Renal cortex interstitium (tissue), 11 donors: ENCODE measurements at regions not wholly inside any gene's neighbourhood (a gene's known extent, or its start where the extent isn't known, plus 50 kb on each side); places are given as distances from the start of the nearest gene placed in this dataset.
"Not testable (repeated sequence)": the region's sequence is repeated elsewhere in the genome, so short reads cannot be mapped to it uniquely, and the experiment has no call there.

Source experiments
- DNase-seq, 11 donors: peaks; one replicate each; pipeline ENCODE4 v3.0.0-alpha.2; 2013; ENCODE audit warnings: low read depth in 9 of 11, low spot score in 4 of 11; ENCODE audit errors: extremely low read depth in 1 of 11

DNA sequence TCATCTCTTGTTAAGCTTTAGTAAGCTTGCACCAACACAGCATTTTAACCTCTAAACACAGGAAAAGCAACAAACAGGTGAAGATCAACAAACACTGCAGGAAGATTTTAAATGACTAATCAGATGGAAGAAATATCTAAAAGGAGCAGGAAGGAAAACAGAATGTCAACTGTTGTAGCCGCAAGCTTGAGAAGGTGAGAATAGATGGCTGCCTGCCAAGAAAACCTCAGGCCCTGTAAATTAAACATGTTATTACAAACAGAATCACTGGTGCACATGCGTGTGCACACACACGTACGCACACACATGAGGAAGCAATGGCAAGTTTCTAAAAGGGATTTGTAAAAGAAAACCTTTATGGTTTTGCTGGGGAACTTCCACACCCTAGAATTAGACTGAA is 257.8 kb upstream of the GALNT5 start:
- DNase-seq = no peak

DNA sequence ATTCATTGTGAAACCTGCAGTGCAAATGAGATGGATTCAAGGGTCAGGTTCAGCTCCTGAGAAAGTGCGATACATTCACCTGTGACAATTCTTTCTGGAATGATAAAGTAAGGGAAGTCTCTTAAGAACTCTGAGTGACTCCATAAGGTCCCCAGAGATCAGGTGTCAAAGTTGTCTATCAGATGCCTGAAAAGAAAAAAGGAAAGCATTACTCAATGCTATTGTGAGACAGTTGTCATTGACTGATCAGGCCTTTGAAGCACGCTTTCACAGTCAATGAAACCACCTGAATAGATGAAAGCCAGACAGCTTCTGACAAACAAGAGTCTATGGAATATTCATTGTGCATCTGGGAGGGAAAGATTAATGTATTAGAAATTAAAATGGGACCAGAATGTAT is 252.7 kb upstream of the GALNT5 start:
- DNase-seq = no peak

DNA sequence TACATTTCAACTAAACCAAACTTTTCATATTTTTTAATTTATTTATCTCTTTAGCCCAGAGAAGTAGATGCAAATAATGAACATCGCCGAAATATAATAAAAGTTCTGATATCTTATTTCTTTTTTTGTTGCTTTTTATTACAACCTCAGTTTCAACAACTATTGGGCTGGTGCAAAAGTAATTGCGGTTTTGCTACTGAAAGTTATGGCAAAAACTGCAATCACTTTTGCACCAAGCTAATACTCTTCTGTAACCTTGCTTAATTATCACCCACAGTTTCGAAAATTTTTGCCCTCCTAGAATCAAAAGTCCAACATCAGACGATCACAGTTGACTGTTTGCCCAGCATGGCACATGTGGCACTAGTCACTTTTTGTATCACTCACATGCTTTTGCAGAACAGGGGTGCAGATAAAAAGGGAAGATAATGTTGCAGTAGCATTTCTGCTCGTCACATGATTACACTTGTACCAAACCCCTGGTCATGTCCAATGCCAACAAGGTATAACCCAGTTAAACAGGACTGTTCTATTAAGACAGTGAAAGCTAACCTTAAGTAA is 242.4 kb upstream of the GALNT5 start:
- DNase-seq = no peak

DNA sequence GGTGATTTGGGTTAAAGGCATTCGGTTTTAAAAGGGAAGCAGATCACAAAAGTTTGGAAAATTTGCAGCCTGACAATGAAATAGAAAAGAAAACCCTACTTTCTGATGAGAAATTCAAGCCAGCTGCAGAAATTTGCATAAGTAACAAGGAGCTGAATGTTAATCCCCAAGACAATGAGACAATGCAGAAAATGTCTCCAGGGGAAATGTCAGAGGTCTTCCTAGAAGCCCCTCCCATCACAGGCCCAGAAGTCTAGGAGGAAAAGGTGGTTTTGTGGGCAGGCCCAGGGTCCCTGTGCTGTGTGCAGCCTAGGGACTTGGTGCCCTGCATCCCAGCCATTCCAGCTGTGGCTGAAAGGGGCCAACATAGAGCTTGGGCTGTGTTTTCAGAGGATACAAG is 234.2 kb upstream of the GALNT5 start:
- DNase-seq = not testable (repeated sequence)

DNA sequence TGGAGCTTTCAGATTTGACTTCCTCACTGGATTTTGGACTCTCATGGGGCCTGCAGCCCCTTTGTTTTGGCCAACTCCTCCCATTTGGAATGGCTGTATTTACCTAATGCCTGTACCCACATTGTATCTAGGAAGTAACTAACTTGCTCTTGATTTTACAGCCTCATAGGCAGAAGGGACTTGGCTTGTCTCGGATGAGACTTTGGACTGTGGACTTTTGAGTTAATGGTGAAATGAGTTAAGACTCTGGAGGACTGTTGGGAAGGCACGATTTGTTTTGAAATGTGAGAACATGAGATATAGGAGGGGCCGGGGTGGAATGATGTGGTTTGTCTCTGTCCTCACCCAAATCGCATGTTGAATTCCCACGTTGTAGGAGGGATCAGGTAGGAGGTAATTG is 233.4 kb upstream of the GALNT5 start:
- no peak for DNase-seq

DNA sequence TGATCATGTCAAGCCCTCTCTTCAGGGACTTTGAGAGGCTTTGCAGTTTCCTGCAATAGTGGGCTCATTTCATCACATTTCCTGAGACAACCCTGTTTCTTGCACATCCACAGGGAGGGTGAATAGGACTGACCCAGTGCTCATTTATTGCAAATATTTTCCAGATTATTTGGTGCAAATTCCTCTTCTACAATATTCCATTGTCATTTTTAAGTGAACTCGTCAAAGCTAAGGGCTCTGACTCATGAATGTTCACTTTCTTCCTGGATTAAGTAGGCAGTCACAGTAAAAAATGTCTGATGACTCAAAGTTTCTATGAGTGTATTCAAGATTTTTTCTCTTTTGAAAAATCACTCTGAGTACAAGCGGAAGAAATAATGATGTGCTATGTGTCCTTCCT is 225.5 kb upstream of the GALNT5 start:
- DNase-seq = no peak

DNA sequence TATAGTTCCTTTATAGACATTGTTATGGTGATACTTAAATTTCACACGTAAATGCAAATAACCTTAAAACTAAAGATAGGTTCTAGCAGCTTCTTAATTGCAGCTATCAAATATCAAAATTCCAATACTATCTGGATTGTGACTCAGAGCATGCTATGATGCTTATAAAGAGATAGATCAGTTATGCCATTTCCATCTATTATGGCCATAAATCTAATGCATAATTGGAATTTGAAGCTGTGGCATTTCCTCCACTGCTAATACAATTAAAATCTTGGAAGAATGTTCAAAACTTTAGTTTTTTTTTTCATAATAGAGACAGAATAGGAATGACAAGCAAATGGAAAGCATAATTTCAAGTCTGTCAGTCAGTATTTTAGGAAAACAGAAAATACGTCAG is 220.8 kb upstream of the GALNT5 start:
- no peak for DNase-seq

DNA sequence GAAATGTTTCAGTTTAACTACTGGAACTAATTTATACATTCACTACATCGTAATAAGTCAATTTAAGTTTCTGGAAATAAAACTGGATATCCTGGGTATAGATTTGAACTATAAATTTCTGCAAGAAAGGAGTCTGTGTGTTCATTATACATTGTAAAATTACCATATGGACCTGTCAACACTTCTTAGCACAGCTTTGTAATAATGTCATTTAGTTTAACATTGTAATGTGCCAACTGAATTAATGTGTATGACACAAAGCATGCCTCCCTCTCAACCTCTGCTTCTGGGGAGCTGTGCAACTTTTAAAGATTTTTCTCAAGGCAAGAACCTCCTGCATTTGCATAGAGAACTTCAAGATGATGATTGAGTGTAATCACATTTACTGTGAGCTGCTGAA is 213.7 kb upstream of the GALNT5 start:
- no peak for DNase-seq

DNA sequence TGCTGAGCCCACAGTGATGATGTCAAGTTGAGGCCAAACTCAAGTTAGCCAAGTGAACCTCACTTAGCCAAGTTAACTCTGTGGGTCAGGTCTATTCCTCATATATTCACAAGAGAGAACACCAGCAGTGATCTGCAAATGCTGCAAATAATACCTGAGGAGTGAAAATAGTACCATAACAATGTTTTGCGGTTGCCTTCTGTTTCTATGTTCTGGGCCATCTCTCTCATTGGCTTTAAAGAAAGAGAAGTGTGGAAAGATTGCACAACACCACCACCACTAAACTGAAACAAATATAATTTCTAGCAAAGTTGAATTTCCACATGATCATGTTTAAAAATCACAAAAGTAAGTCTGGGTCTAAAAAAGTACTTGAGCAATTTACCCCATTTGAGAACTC is 211.1 kb upstream of the GALNT5 start:
- DNase-seq = no peak

DNA sequence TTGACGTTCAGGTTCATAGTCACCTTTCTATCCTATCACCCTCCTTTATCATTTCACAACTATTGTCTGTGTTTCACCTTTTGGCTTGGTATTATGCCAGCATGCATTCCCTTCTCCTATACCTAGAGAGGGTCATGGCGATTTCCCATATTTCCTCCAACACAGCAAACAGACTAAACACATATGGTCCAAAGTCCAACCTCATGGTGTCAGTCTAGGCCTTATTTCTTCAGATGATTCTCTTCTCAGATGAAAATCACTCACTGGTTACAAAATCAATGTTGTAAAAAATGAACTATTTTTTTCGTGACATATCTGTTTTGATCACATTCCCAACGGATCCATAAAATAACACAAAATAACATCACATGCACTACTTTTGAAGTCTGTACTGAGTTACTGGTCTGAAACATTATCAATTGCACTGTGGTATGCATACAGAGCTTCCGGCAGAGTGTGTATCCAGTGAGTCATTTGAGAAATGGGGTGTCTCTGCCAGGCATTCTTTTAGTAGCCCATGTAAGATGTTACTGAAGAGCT is 204.8 kb upstream of the GALNT5 start:
- DNase-seq = no peak

DNA sequence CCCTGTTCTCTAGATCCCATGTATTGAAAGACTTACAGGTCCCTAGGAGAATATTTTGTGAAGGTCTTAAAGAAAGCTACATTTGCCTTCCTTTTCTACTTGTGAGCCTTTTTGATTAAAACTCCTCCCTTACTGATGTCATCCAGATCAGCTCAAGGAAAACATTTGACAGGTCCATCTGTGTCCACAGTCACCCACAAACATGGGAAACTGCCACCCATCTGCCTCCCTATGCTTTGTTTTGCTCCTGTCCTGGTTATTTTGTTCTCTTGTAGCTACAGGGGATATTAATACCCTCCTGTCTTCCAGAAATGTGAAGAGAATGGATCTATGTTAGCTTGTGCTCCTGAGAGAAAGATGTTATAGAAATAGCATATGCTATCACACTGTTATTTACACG is 203.6 kb upstream of the GALNT5 start:
- DNase-seq = no peak

DNA sequence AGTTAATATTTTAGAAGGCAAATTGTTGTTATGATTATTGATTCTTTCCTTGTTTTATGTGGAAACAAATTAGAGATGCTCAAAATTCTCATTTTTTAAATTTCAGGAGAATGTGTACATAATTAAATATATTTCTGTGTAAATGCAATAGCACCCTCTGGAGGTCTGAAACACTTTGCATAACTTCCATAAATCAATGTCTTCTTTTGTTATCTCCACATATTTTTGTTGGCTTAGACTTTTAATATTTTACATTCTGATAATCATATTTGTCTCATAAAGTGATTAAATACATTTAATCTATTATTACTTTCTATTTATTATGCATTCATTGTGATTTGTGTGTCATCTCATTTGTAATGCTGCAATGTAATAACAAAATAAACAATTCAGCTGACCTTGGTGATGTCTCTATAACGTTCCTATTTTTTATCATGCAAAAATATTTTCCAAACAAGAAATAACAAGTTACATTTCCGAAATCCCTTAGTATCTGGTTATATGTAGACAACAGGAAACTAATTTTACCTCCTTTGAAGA is 201.8 kb upstream of the GALNT5 start:
- peak in 4 of 11 donors; percentile 12 to 24 (median 13) for DNase-seq

DNA sequence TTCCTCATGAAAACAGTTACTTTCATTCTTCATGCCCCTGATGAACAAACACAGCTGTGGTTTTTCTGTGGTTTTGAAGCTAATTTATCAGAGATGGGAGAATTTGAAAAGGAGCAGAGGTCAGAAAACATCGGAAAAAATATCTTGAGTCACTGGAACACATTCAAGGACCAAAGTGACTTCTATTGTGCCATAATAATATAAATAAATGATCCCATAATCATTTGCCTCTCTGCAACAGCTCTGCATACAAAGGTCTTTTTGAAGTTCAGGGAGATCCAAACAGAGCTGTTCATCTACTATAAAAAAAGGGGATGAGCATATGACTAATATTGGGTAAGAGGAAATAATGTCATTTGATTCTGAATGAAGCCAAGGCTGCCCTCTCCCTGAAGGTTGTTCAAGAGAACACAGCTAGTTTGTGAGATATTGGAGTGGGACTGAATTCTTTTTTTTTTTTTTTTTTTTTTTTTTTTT is 201.3 kb upstream of the GALNT5 start:
- no peak for DNase-seq

DNA sequence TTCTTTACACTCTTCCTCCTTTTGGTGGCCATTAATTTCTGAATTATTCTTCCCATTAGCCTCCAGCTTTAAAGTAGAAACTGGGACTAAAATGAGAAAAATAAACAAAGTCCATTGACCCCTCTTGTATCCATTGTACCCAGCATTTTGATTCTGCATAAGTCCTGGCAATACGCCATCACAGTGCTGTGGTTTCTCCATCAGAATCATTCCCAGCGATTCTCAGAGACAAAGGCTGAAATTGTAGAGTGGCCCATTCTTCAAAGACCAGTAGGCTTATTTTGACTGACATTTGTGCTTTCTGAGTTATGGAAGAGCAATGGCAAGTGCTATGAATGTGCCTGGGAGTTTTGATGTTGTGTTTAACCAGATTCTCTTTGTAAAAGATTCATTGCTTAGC is 199.3 kb upstream of the GALNT5 start:
- no peak for DNase-seq

DNA sequence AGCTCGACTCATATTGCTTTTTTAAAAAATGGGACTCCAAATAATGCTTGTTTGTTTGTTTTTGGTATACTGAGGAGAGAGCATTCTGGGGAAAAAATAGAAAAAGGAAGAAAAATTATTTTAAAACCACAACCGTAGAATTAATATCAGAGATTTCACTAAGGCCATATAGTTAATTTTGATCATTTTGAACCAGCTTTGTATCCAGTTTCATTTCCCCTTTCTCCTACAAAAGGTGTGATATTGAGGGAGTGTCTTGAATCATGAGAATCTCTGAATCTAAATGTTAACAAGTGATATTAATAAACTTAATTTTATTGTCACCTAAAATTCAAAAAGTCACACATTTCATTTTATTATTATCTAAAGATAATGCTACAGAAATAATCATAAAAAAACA is 198.5 kb upstream of the GALNT5 start:
- DNase-seq = no peak

DNA sequence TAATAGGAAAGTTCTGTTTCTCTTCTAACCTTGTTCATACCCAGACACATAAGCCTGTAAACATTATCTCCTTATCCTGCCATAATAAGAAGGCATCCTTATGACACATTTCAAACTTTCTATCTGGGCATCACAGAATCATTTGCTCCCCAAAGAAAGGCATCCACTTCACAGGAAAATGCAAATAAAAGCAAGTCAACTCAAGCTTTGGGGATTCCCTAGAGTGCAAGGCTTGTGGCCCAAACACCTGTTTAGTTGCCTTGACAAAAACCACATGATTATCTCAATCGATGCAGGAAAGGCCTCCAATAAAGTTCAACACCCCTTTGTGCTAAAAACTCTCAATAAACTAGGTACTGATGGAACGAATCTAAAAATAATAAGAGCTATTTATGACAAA is 195.7 kb upstream of the GALNT5 start:
- DNase-seq = no peak

DNA sequence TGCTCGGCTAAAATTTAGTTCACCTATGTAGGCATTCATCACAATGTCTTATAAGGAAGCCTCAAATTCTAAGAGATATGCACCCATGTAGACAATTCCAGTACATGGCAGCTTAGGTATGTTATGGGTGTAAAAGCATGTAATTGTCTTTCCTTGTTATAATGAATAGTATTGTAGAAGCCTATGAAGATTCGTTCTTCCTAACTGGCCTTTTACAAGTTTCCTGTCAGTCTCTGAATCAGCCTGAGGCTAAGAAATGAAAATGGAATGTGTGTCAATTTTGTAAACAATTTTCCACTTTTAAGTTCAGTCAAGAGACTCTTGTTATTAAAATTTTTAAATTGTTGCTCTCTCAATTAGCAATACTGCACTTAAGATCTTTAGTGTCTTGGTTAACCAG is 189.9 kb upstream of the GALNT5 start:
- no peak for DNase-seq

DNA sequence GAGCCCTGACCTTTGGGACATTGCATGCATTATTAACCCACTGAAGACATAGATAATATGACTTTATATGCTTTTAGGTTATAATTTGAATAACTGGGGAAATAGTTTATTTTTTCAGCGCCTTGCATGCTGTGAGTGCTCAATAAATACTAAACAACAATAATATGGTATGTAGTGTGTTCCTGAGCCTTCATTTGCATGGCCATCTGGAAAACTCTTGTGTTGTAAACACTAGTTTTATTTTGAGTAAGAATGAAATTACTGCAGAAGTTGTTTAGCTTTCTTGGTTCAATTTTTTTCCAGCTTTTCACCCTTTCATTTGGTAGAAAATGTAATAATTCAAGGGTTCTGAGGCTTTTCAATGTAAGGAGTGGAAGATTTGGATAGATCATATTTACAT is 189.3 kb upstream of the GALNT5 start:
- DNase-seq = no peak

DNA sequence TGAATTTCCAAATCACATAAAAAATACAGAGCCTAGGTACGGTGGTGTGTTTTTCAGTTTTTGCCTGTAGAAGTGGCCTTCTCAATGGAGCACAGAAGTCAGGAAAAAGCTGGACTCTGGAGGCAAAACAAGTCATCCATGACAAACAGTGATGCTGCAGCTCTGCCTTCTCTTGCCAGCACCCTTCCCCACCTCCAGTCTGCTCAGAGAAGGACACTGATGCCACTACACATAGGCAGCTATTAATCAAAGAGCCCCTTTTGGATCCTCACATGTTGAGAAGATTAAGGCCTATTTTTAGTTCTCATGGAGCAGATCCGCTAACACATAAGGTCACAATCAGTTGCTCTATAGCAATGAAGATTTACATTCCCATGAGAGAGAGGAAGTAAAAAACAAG is 181.6 kb upstream of the GALNT5 start:
- DNase-seq = no peak

DNA sequence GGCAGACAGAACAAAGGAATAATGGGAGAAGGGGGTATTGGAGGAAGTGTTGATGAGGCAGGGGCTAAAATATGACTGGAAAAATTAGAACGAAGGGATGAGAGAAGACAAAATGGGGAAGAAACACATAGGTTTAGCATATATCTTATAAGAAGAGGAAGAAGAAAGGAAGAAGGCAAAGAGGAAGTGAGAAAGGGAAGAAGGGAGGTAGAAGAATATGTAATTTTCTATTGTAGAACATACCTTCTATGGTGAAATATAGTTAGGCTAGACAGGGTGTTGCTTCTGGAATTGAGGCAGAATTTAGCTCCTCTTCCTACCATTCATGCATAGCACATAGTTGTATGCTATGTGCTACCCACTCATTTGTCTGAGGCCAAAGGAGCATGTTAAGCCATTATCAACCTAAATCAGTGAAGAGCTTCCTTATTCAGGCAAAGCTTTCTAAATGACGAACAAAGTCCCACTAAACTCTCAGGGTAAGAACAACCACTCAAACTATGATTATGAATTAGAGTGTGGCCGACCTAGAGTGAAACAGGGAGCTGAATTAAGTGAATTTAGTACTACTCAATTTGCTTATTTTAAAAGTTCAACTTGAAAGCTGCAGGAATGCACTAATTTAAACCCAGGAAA is 180.9 kb upstream of the GALNT5 start:
- no peak for DNase-seq
